GM12878 (cell line): ENCODE measurements at regions not wholly inside any gene's neighbourhood (a gene's known extent, or its start where the extent isn't known, plus 50 kb on each side); places are given as distances from the start of the nearest gene placed in this dataset.
"Not testable (repeated sequence)": the region's sequence is repeated elsewhere in the genome, so short reads cannot be mapped to it uniquely, and the experiment has no call there.

Experiments used
- ATF3 ChIP-seq: IDR thresholded peaks from 2 replicates; pipeline ENCODE4 v1.6.1; 2011; ENCODE audit warnings: low read depth, mild to moderate bottlenecking, low read length, moderate library complexity, borderline replicate concordance; ENCODE audit errors: extremely low read depth
- EP300 ChIP-seq, 2 experiments: fragments of 150-350 bp in 1 of 2; IDR thresholded peaks; 2 replicates each; pipeline ENCODE4 v1.6.1; 2011 to 2012; ENCODE audit warnings: low read depth in 2 of 2, low read length in 2 of 2, borderline replicate concordance in 1 of 2, improper control_type of control experiment in 1 of 2, inconsistent platforms in 1 of 2; ENCODE audit not compliant: control insufficient read depth in 1 of 2
- MAX ChIP-seq: IDR thresholded peaks from 2 replicates; pipeline ENCODE4 v1.6.1; 2012; ENCODE audit warnings: low read depth, low read length, improper control_type of control experiment
- NFYB ChIP-seq: IDR thresholded peaks from 2 replicates; pipeline ENCODE4 v1.6.1; 2011; ENCODE audit warnings: low read depth, mild to moderate bottlenecking, low read length, improper control_type of control experiment, moderate library complexity; ENCODE audit not compliant: insufficient read depth
- POLR2AphosphoS5 ChIP-seq: IDR thresholded peaks from 2 replicates; pipeline ENCODE4 v1.6.1; 2011; ENCODE audit warnings: mild to moderate bottlenecking, low read length, inconsistent platforms
- SP1 ChIP-seq: IDR thresholded peaks from one replicate; pipeline ENCODE4 v1.6.1; 2011; ENCODE audit warnings: low read depth, low read length
- SRF ChIP-seq, 2 experiments: IDR thresholded peaks; 2 replicates each; pipeline ENCODE4 v1.6.1; 2011; ENCODE audit warnings: low read depth in 2 of 2, low read length in 2 of 2, mild to moderate bottlenecking in 1 of 2, moderate library complexity in 1 of 2
- USF2 ChIP-seq: IDR thresholded peaks from 2 replicates; pipeline ENCODE4 v1.6.1; 2011; ENCODE audit warnings: low read depth, low read length, improper control_type of control experiment, borderline replicate concordance
- ZBTB33 ChIP-seq: fragments of 450-650 bp; IDR thresholded peaks from 2 replicates; pipeline ENCODE4 v1.6.1; 2017; ENCODE audit warnings: mild to moderate bottlenecking

GRCh38 chr4:173608632-173609031 lies 78.6 kb upstream of the HAND2 start:
- TF ChIP-seq ATF3; SP1; MAX; POLR2AphosphoS5; EP300 (IDR thresholded peaks at IDR 0.05; ENCODE audit: borderline replicate concordance in 1 of 2, control insufficient read depth in 1 of 2, low read depth in 2 of 2, low read length in 2 of 2); SRF (IDR thresholded peaks at IDR 0.05; ENCODE audit: low read depth in 2 of 2, low read length in 2 of 2); USF2; ZBTB33; NFYB: not testable (repeated sequence)
